ENCODE measurements at regions not wholly inside any gene's neighbourhood (a gene's known extent, or its start where the extent isn't known, plus 50 kb on each side); places are given as distances from the start of the nearest gene placed in this dataset.

- TF ChIP-seq CTCF (IDR thresholded peaks at IDR 0.05; ENCODE audit: insufficient read depth, low read length, poor library complexity, severe bottlenecking) (no peak), EZH2phosphoT487 (conservative IDR thresholded peaks at IDR 0.05; ENCODE audit: low read length) (no peak)
Measured at GRCh38 chrX:7261672-7262332, 113.8 kb upstream of the PUDP start.

Measured in SU-DHL-6 (cell line).